GM12873 (cell line): ENCODE measurements at regions not wholly inside any gene's neighbourhood (a gene's known extent, or its start where the extent isn't known, plus 50 kb on each side); places are given as distances from the start of the nearest gene placed in this dataset.

Source experiments
- TF ChIP-seq, protein P1 (sequence below): IDR thresholded peaks from 2 replicates; pipeline ENCODE4 v1.5.1; 2012; ENCODE audit warnings: low read depth, mild to moderate bottlenecking, moderate library complexity, low read length, control low read depth; ENCODE audit not compliant: insufficient read depth; ENCODE audit errors: missing control alignments

GRCh38 chr11:97349201-97349600 is 959.4 kb downstream of the JRKL start:
- TF ChIP-seq, protein P1, sequence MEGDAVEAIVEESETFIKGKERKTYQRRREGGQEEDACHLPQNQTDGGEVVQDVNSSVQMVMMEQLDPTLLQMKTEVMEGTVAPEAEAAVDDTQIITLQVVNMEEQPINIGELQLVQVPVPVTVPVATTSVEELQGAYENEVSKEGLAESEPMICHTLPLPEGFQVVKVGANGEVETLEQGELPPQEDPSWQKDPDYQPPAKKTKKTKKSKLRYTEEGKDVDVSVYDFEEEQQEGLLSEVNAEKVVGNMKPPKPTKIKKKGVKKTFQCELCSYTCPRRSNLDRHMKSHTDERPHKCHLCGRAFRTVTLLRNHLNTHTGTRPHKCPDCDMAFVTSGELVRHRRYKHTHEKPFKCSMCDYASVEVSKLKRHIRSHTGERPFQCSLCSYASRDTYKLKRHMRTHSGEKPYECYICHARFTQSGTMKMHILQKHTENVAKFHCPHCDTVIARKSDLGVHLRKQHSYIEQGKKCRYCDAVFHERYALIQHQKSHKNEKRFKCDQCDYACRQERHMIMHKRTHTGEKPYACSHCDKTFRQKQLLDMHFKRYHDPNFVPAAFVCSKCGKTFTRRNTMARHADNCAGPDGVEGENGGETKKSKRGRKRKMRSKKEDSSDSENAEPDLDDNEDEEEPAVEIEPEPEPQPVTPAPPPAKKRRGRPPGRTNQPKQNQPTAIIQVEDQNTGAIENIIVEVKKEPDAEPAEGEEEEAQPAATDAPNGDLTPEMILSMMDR = no peak

- TF ChIP-seq, protein P1 = no peak
Measured at GRCh38 chr11:97351939-97352338, 962.1 kb downstream of the JRKL start.

- TF ChIP-seq, protein P1 = no peak
Measured at GRCh38 chr11:97354026-97354425, 964.2 kb downstream of the JRKL start.

DNA sequence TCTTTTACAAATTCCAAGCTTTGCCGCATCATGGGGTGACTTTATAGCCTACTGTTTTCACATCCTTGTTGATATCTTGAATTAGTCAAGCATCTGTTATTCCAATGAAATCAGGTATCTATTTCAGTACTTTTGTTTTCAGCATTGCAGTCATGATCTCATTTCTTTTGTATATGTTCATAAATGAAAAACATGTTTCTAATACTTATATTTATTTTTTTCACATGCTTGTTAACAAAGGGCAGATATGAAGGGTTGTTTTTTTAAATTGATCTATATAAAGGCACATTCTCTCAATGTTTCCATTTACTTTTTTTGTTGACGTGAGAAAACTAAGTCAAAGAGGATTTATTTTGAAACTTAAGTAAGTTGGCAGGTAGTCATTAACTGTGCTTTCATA is 964.8 kb downstream of the JRKL start:
- TF ChIP-seq, protein P1 = no peak

DNA sequence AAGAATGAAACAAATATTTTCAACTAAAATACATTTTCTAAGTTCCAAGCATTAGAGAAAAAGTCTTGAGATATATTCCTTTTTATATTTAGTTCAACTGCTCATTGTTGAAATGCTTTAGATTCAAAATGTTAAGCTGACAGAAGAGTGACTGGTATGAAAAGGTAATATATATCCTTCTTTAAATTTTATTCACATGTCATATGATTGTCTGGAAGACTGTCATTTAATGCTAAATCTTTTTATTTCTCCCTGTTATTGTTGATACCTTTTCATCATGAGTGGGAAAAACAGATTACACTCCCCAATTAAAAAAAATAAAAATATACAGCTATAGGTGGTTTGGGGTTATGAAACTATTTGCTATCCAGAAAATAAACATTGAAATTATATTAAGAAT is 965.4 kb downstream of the JRKL start:
- TF ChIP-seq, protein P1 = no peak

- TF ChIP-seq, protein P1 = no peak
Measured at GRCh38 chr11:97356144-97356543, 966.3 kb downstream of the JRKL start.

GRCh38 chr11:97359016-97359415 is 969.2 kb downstream of the JRKL start:
- TF ChIP-seq, protein P1 = no peak
